IPS-18a (cell line): ENCODE measurements at regions not wholly inside any gene's neighbourhood (a gene's known extent, or its start where the extent isn't known, plus 50 kb on each side); places are given as distances from the start of the nearest gene placed in this dataset.

Experiments used
- H3K27ac ChIP-seq: one replicate; pipeline ENCODE4 v1.5.1; 2013; ENCODE audit warnings: low read length
- H3K27me3 ChIP-seq: one replicate; pipeline ENCODE4 v1.6.1; 2013; ENCODE audit warnings: mild to moderate bottlenecking, low read length; ENCODE audit not compliant: control insufficient read depth, insufficient read depth
- H3K36me3 ChIP-seq: one replicate; pipeline ENCODE4 v1.6.1; 2013; ENCODE audit warnings: low read depth, low read length; ENCODE audit not compliant: control insufficient read depth
- H3K4me1 ChIP-seq: one replicate; pipeline ENCODE4 v1.6.1; 2013; ENCODE audit warnings: low read depth, low read length; ENCODE audit not compliant: control insufficient read depth
- H3K4me3 ChIP-seq: one replicate; pipeline ENCODE4 v1.5.1; 2013; ENCODE audit warnings: low read length
- H3K9ac ChIP-seq: one replicate; pipeline ENCODE4 v1.6.1; 2013; ENCODE audit warnings: mild to moderate bottlenecking, low read length, moderate library complexity
- H3K9me3 ChIP-seq: one replicate; pipeline ENCODE4 v1.6.1; 2013; ENCODE audit warnings: low read depth, low read length; ENCODE audit not compliant: control insufficient read depth

DNA sequence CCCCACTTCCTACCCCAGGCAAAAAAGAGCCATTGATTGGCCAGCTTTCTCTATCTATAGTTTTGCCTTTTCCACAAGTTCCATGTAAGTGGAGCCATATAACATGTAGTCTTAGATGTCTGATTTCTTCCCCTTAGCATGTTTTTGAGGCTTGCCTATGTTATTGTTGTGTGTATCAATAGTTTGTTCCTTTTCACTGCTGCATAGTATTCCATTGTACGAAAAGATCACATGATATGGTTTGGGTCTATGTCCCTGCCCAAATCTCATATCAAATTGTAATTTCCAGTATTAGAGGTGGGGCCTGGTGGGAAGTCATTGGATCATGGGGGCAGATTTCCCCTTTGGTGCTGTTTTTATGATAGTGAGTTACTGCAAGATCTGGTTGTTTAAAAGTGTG is 93.6 kb upstream of the RFLNA start:
- no peaks in the 10 kb centered on the region for H3K27me3 ChIP-seq

DNA sequence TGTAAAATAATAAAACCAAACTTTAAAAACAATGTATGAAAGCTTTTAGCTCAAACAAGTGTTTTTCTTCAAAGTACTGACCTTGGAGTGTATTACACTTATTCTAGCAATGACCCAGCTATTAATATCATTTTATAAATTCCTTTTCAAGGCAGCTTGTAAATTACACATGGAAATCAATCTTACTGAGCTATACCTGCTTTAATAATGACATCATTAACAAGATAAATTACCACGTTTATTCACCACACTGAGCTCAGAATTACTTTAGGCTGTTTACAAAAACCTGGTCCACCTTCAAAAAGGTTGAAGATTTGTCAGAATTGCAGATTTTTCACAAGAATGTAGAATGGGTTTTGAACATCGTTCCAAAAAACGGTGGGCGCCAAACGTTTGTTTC is 91.7 kb upstream of the RFLNA start:
- no peak overlapping the region for H3K4me3 ChIP-seq
- no peak overlapping the region for H3K27ac ChIP-seq
- H3K4me1 ChIP-seq: no peaks in the 10 kb centered on the region
- no peaks in the 10 kb centered on the region for H3K36me3 ChIP-seq
- H3K9me3 ChIP-seq: no peaks in the 10 kb centered on the region
- no peaks in the 10 kb centered on the region for H3K27me3 ChIP-seq
- H3K9ac ChIP-seq: no peak overlapping the region

More for the DNA sequence above, 93.6 kb upstream of the RFLNA start:
- H3K9me3 ChIP-seq: no peaks in the 10 kb centered on the region
- no peaks in the 10 kb centered on the region for H3K4me1 ChIP-seq
- H3K9ac ChIP-seq: no peak overlapping the region
- H3K4me3 ChIP-seq: no peak overlapping the region
- H3K27ac ChIP-seq: no peak overlapping the region
- H3K36me3 ChIP-seq: no peaks in the 10 kb centered on the region

DNA sequence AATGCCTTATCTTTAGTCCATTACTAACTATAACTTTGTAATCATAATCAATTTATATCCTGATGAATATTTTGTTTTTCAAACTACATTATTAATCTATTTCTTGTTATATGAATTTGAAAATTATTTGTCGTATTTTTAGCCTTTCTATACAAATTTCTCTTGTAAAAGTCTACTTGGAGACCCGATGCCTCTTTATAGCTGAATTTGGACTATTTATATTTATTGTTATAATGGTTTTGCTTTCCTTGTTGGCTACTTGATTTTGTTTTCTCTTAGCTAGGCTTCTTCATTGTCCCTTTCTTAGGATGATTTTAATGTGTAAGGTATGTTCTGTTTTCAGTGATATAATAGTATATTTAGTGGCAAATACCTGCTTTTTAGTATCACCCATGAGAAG is 89.5 kb upstream of the RFLNA start:
- Histone ChIP-seq H3K36me3 (no peaks in the 10 kb centered on the region), H3K4me3 (no peak overlapping the region), H3K27me3 (no peaks in the 10 kb centered on the region), H3K9ac (no peak overlapping the region), H3K27ac (no peak overlapping the region), H3K4me1 (no peaks in the 10 kb centered on the region), H3K9me3 (no peaks in the 10 kb centered on the region)

DNA sequence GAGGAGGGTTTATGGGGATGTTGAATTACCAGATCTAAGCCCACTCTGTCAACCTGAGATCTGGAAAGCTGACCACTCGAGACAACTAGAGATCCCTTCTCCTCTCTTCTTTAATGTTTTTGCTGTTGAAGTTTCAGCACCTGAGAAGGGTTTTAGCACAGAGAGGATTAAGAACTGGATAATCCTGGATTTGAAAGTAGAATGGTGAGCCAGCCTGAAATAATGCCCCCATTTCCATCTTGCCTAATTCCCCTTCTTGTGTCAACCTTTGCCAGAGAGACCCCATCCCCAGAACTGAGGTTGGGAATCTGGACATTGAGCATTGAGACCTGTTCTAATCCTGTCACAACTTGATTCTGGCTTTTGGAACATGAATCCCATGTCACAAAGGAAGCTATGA is 87.8 kb upstream of the RFLNA start:
- H3K27ac ChIP-seq: no peak overlapping the region
- no peak overlapping the region for H3K9ac ChIP-seq
- H3K36me3 ChIP-seq: no peaks in the 10 kb centered on the region
- H3K9me3 ChIP-seq: no peaks in the 10 kb centered on the region
- H3K4me1 ChIP-seq: no peaks in the 10 kb centered on the region
- no peaks in the 10 kb centered on the region for H3K27me3 ChIP-seq
- H3K4me3 ChIP-seq: no peak overlapping the region

DNA sequence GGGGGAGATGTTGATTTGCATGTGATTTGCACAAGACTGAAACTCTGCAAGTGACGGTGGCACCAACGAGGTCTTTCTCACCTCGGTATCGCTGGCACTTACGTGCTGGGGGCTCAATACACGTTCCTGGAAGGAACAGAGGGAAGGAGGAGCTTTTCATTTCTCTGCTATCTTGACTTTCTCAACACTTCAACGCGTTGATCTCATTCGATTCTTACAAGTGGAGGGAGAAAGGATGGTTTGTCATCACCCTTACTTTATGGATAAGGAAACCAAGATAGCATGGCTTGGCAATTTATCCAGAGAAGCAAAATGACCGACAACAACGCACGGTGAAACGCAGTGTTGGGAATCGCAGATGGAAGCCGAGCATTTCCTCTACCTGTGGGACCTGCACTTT is 87.3 kb upstream of the RFLNA start:
- H3K27ac ChIP-seq: no peak overlapping the region
- no peaks in the 10 kb centered on the region for H3K4me1 ChIP-seq
- no peaks in the 10 kb centered on the region for H3K36me3 ChIP-seq
- no peak overlapping the region for H3K4me3 ChIP-seq
- no peaks in the 10 kb centered on the region for H3K27me3 ChIP-seq
- no peaks in the 10 kb centered on the region for H3K9me3 ChIP-seq
- H3K9ac ChIP-seq: no peak overlapping the region

DNA sequence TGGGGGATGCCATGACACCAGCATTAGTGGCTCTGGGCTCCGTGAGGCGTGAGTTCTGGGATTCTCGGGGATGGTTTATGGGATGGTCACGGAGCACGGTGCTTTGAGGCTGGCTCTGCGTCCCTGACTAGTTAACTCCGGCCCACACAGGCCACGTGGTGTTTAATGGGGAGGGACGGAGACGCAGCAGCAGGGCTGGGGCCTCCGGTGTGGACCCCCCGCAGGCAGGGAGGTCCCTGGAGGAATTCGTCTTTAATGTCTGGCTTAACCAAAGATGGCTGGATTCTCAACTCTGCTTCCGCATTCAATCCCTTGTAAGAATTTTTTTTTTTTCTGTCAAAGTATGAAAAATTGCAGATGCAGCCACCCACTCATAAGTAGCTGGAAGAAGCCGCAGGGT is 86.4 kb upstream of the RFLNA start:
- H3K27me3 ChIP-seq: no peaks in the 10 kb centered on the region
- no peak overlapping the region for H3K4me3 ChIP-seq
- no peaks in the 10 kb centered on the region for H3K36me3 ChIP-seq
- H3K9me3 ChIP-seq: no peaks in the 10 kb centered on the region
- no peaks in the 10 kb centered on the region for H3K4me1 ChIP-seq
- no peak overlapping the region for H3K9ac ChIP-seq
- no peak overlapping the region for H3K27ac ChIP-seq

DNA sequence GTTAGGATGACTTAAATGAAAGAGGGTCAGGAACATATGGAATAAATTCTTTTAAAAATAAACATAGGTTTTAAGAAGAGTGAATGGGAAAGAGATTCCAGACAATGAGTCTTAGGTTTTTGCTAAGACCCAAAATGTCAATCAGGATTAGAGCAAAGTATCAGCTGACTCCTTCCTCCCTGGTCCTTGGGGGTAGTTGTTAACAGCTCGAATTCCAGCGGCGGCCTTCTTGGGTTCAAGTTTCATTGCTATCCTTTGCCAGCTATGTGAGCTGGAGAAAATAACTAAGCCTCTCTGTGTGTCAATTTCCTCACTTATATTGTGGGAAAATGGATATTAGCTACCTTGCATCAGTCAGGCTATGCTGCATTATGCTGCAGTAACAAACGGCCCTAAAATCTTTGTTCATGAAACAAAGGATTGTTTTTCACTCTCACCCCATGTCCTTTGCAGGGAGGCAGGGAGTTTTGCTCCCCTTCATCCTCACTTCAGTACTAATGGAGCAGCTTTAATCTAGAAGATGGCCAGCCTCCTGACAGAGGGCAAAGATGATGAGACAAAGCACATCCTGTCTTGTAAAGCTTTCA is 83.8 kb upstream of the RFLNA start:
- no peaks in the 10 kb centered on the region for H3K4me1 ChIP-seq
- no peaks in the 10 kb centered on the region for H3K27me3 ChIP-seq
- no peak overlapping the region for H3K27ac ChIP-seq
- no peak overlapping the region for H3K9ac ChIP-seq
- peaks cover 5% of the 10 kb centered on the region for H3K9me3 ChIP-seq
- no peak overlapping the region for H3K4me3 ChIP-seq
- no peaks in the 10 kb centered on the region for H3K36me3 ChIP-seq

DNA sequence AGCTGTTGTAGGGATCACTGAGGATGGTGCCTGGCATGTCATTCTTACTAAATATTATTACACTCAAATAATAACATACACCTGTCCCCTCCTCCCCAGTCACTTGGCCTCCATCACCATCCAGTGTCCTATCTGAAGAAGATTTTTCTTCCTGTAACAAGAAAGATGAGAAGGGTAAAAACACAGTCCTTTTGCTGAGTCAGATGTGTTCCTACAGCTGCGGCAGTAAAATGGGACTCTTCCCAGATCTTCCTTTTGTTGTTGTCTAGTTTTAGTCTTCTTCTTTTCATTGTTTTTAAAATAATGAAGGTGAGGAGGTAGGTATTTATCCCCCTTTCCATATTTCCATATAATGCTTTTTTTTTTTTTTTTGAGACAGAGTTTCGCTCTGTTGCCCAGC is 83.1 kb upstream of the RFLNA start:
- H3K4me1 ChIP-seq: no peaks in the 10 kb centered on the region
- H3K27ac ChIP-seq: no peak overlapping the region
- H3K36me3 ChIP-seq: no peaks in the 10 kb centered on the region
- no peaks in the 10 kb centered on the region for H3K27me3 ChIP-seq
- no peak overlapping the region for H3K9ac ChIP-seq
- H3K9me3 ChIP-seq: peaks cover 5% of the 10 kb centered on the region
- H3K4me3 ChIP-seq: no peak overlapping the region

DNA sequence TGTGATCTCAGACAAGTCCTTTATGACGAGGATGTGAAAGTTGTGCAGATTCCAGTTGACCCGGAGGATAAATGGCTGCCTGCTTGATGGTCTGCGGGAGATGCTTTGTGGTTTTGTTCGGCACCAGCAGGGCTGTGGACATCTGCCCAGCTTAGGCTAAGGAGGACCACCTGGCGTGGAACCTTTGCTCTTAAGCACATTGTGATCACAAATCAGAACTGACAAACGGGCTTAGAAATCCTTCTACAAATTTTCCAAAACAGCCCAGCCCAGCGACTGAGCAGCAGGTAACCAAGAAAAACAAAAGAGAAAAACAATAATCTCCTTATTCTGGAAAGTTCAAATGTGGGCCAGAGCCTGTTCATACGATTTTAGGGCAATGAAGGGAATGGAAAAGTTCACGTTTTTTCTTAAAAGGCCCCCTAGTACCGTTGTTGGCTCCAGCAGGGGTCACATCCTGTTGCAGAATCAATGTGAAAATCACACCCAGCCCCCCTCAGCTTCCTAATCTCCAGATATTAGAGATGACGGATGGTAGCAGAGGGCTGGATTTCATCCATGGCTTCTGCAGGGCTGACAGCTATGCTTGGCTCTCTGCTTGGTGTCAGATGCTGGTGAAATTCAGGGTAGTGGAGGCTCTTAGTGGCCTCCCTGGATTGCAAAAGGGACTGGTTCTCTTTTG is 81.1 kb upstream of the RFLNA start:
- Histone ChIP-seq H3K36me3 (no peaks in the 10 kb centered on the region), H3K9ac (no peak overlapping the region), H3K27me3 (no peaks in the 10 kb centered on the region), H3K4me1 (peaks cover 5% of the 10 kb centered on the region), H3K4me3 (no peak overlapping the region), H3K27ac (no peak overlapping the region), H3K9me3 (peaks cover 5% of the 10 kb centered on the region)

- peaks cover 5% of the 10 kb centered on the region for H3K4me1 ChIP-seq
- H3K9ac ChIP-seq: no peak overlapping the region
- H3K27me3 ChIP-seq: no peaks in the 10 kb centered on the region
- no peaks in the 10 kb centered on the region for H3K36me3 ChIP-seq
- H3K27ac ChIP-seq: no peak overlapping the region
- no peak overlapping the region for H3K4me3 ChIP-seq
- peaks cover 5% of the 10 kb centered on the region for H3K9me3 ChIP-seq
These were observed 80.3 kb upstream of the RFLNA start for GRCh38 chr12:124214574-124214973.

DNA sequence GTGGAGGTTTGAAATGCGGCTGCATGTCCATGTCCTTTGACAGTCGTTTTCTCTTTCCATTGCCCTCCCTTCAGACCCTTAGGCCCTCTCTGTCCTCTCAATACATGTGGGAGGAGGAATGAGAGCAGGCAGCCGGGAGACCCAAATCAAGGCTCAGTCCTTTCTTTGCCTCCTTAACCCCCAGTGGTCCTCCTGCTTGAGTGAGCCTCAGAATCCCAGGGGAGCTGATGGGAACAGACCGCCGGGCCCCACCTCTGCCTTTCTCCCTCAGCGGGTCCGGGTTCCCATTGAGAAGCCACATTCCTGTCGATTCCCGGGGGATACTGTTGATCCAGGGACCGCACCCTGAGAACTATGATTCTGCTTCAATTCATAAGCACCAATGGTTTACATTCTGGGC is 77.9 kb upstream of the RFLNA start:
- Histone ChIP-seq H3K27me3 (no peaks in the 10 kb centered on the region), H3K4me1 (peaks cover 5% of the 10 kb centered on the region), H3K27ac (no peak overlapping the region), H3K4me3 (no peak overlapping the region), H3K9ac (no peak overlapping the region), H3K9me3 (peaks cover 5% of the 10 kb centered on the region), H3K36me3 (no peaks in the 10 kb centered on the region)

GRCh38 chr12:124217508-124218242 is 77.2 kb upstream of the RFLNA start:
- Histone ChIP-seq H3K4me3 (no peak overlapping the region), H3K27me3 (no peaks in the 10 kb centered on the region), H3K9ac (no peak overlapping the region)

More at GRCh38 chr12:124217508-124218242, 77.2 kb upstream of the RFLNA start:
- Histone ChIP-seq H3K36me3 (no peaks in the 10 kb centered on the region), H3K27ac (no peak overlapping the region), H3K9me3 (peaks cover 5% of the 10 kb centered on the region), H3K4me1 (peaks cover 5% of the 10 kb centered on the region)
